ENCODE measurements at regions not wholly inside any gene's neighbourhood (a gene's known extent, or its start where the extent isn't known, plus 50 kb on each side); places are given as distances from the start of the nearest gene placed in this dataset.

- Mint-ChIP-seq H3K27ac (ENCODE audit: unreplicated experiment) (no peak overlapping the region), H3K36me3 (ENCODE audit: low read depth) (no peaks in the 10 kb centered on the region), H3K9me3 (no peaks in the 10 kb centered on the region), H3K4me1 (no peaks in the 10 kb centered on the region), H3K4me3 (no peak overlapping the region), H3K27me3 (ENCODE audit: low read depth) (no peaks in the 10 kb centered on the region)
- DNase-seq (ENCODE audit: low read depth, low spot score), result no peak
- TF ChIP-seq CTCF (conservative IDR thresholded peaks at IDR 0.05), result no peak
Measured at GRCh38 chr5:24742334-24742733, 97.6 kb upstream of the CDH10 start.

GRCh38 chr5:24737163-24737562 is 92.4 kb upstream of the CDH10 start:
- Mint-ChIP-seq H3K27me3 (ENCODE audit: low read depth) (no peaks in the 10 kb centered on the region), H3K9me3 (peaks cover 4% of the 10 kb centered on the region), H3K4me1 (no peaks in the 10 kb centered on the region), H3K27ac (ENCODE audit: unreplicated experiment) (no peak overlapping the region), H3K36me3 (ENCODE audit: low read depth) (no peaks in the 10 kb centered on the region), H3K4me3 (no peak overlapping the region)
- no peak for DNase-seq (ENCODE audit: low read depth, low spot score)
- TF ChIP-seq CTCF (conservative IDR thresholded peaks at IDR 0.05), result no peak

- no peak for TF ChIP-seq CTCF (conservative IDR thresholded peaks at IDR 0.05)
- Mint-ChIP-seq H3K27me3 (ENCODE audit: low read depth) (no peaks in the 10 kb centered on the region), H3K4me3 (no peak overlapping the region), H3K9me3 (peaks cover 4% of the 10 kb centered on the region), H3K36me3 (ENCODE audit: low read depth) (no peaks in the 10 kb centered on the region), H3K4me1 (no peaks in the 10 kb centered on the region), H3K27ac (ENCODE audit: unreplicated experiment) (no peak overlapping the region)
- no peak for DNase-seq (ENCODE audit: low read depth, low spot score)
Measured at GRCh38 chr5:24735284-24735683, 90.5 kb upstream of the CDH10 start.

GRCh38 chr5:24732184-24732583 is 87.4 kb upstream of the CDH10 start:
- Mint-ChIP-seq H3K4me1 (no peaks in the 10 kb centered on the region), H3K4me3 (no peak overlapping the region), H3K9me3 (peaks cover 12% of the 10 kb centered on the region), H3K36me3 (ENCODE audit: low read depth) (no peaks in the 10 kb centered on the region), H3K27me3 (ENCODE audit: low read depth) (no peaks in the 10 kb centered on the region), H3K27ac (ENCODE audit: unreplicated experiment) (no peak overlapping the region)
- TF ChIP-seq CTCF (conservative IDR thresholded peaks at IDR 0.05), result no peak
- no peak for DNase-seq (ENCODE audit: low read depth, low spot score)

- Mint-ChIP-seq H3K4me3 (no peak overlapping the region), H3K4me1 (no peaks in the 10 kb centered on the region), H3K36me3 (ENCODE audit: low read depth) (no peaks in the 10 kb centered on the region), H3K27ac (ENCODE audit: unreplicated experiment) (no peak overlapping the region), H3K27me3 (ENCODE audit: low read depth) (no peaks in the 10 kb centered on the region), H3K9me3 (no peaks in the 10 kb centered on the region)
- TF ChIP-seq CTCF (conservative IDR thresholded peaks at IDR 0.05), result no peak
- no peak for DNase-seq (ENCODE audit: low read depth, low spot score)
Measured at GRCh38 chr5:24720743-24721142, 76.0 kb upstream of the CDH10 start.

- no peak for DNase-seq (ENCODE audit: low read depth, low spot score)
- no peak for TF ChIP-seq CTCF (conservative IDR thresholded peaks at IDR 0.05)
- H3K4me1 Mint-ChIP-seq, result no peaks in the 10 kb centered on the region
- H3K27ac Mint-ChIP-seq (ENCODE audit: unreplicated experiment), result no peak overlapping the region
- H3K4me3 Mint-ChIP-seq, result no peak overlapping the region
- H3K36me3 Mint-ChIP-seq (ENCODE audit: low read depth), result no peaks in the 10 kb centered on the region
- H3K9me3 Mint-ChIP-seq, result peaks cover 3% of the 10 kb centered on the region
- no peaks in the 10 kb centered on the region for H3K27me3 Mint-ChIP-seq (ENCODE audit: low read depth)
Measured at GRCh38 chr5:24714746-24715145, 70.0 kb upstream of the CDH10 start.

All from neural crest cell (in vitro differentiated cells).